ENCODE measurements at regions not wholly inside any gene's neighbourhood (a gene's known extent, or its start where the extent isn't known, plus 50 kb on each side); places are given as distances from the start of the nearest gene placed in this dataset.
"Not testable (repeated sequence)": the region's sequence is repeated elsewhere in the genome, so short reads cannot be mapped to it uniquely, and the experiment has no call there.

GRCh38 chr14:43568022-43568421 lies 939.1 kb downstream of the FSCB start:
- Histone ChIP-seq H3K9me3 (replicated peaks in 1 of 11) (no peaks in the 10 kb centered on the region), H3K9ac (no peak overlapping the region), H3K4me1 (no peaks in the 10 kb centered on the region; a peak in 1 of 20 replicates), H3K36me3 (no peaks in the 10 kb centered on the region), H3K4me3 (no peak overlapping the region), H4K20me1 (no peaks in the 10 kb centered on the region), H3K4me2 (no peak overlapping the region), H3K27ac (no peak overlapping the region), H3K27me3 (no peaks in the 10 kb centered on the region)
- TF ChIP-seq Cebpa-rat (IDR thresholded peaks at IDR 0.05), result no peak

- Histone ChIP-seq H3K4me2 (no peak overlapping the region), H3K36me3 (no peaks in the 10 kb centered on the region), H3K27ac (no peak overlapping the region), H3K4me3 (no peak overlapping the region), H3K9ac (no peak overlapping the region), H4K20me1 (no peaks in the 10 kb centered on the region), H3K27me3 (no peaks in the 10 kb centered on the region), H3K9me3 (replicated peaks in 1 of 11) (no peaks in the 10 kb centered on the region), H3K4me1 (no peaks in the 10 kb centered on the region)
- no peak for TF ChIP-seq Cebpa-rat (IDR thresholded peaks at IDR 0.05)
Measured at GRCh38 chr14:43548368-43548767, 958.7 kb downstream of the FSCB start.

- H3K4me3 ChIP-seq; H3K27me3 ChIP-seq; H3K4me1 ChIP-seq; H3K36me3 ChIP-seq; H3K9me3 ChIP-seq (replicated peaks in 1 of 11); H4K20me1 ChIP-seq; H3K4me2 ChIP-seq; H3K27ac ChIP-seq; H3K9ac ChIP-seq: not testable (repeated sequence)
Measured at GRCh38 chr14:43547596-43547995, 959.5 kb downstream of the FSCB start.

GRCh38 chr14:43541356-43541755 lies 965.7 kb downstream of the FSCB start:
- no peak for TF ChIP-seq Cebpa-rat (IDR thresholded peaks at IDR 0.05)
- no peaks in the 10 kb centered on the region for H3K36me3 ChIP-seq
- H3K4me3 ChIP-seq, result no peak overlapping the region
- no peak overlapping the region for H3K9ac ChIP-seq
- no peaks in the 10 kb centered on the region for H4K20me1 ChIP-seq
- H3K4me1 ChIP-seq, result no peaks in the 10 kb centered on the region
- no peak overlapping the region for H3K4me2 ChIP-seq
- H3K27me3 ChIP-seq, result no peaks in the 10 kb centered on the region
- no peaks in the 10 kb centered on the region for H3K9me3 ChIP-seq (replicated peaks in 1 of 11)
- H3K27ac ChIP-seq, result no peak overlapping the region

- Histone ChIP-seq H3K4me3 (no peak overlapping the region), H3K27ac (no peak overlapping the region), H3K27me3 (no peaks in the 10 kb centered on the region), H3K9ac (no peak overlapping the region), H3K4me1 (no peaks in the 10 kb centered on the region), H4K20me1 (no peaks in the 10 kb centered on the region), H3K36me3 (no peaks in the 10 kb centered on the region), H3K4me2 (no peak overlapping the region), H3K9me3 (replicated peaks in 1 of 11) (no peaks in the 10 kb centered on the region)
- no peak for TF ChIP-seq Cebpa-rat (IDR thresholded peaks at IDR 0.05)
Measured at GRCh38 chr14:43540948-43541347, 966.1 kb downstream of the FSCB start.

- TF ChIP-seq Cebpa-rat (IDR thresholded peaks at IDR 0.05), result no peak
- Histone ChIP-seq H3K27me3 (no peaks in the 10 kb centered on the region), H3K4me3 (no peak overlapping the region), H3K27ac (no peak overlapping the region), H4K20me1 (no peaks in the 10 kb centered on the region), H3K4me1 (no peaks in the 10 kb centered on the region), H3K9me3 (replicated peaks in 1 of 11) (peaks cover 0 to 15% (median 5%) of the 10 kb centered on the region in 11 experiments; a peak in 16 of 22 replicates), H3K36me3 (no peaks in the 10 kb centered on the region), H3K4me2 (no peak overlapping the region), H3K9ac (no peak overlapping the region)
Measured at GRCh38 chr14:43539210-43539609, 967.9 kb downstream of the FSCB start.

- Histone ChIP-seq H3K27me3 (no peaks in the 10 kb centered on the region), H3K4me1 (no peaks in the 10 kb centered on the region), H3K9me3 (replicated peaks in 1 of 11) (peaks cover 9 to 34% (median 22%) of the 10 kb centered on the region in 11 experiments; a peak in 19 of 22 replicates), H3K4me2 (no peak overlapping the region), H3K9ac (no peak overlapping the region), H3K4me3 (no peak overlapping the region), H3K36me3 (no peaks in the 10 kb centered on the region), H3K27ac (no peak overlapping the region), H4K20me1 (no peaks in the 10 kb centered on the region)
- no peak for TF ChIP-seq Cebpa-rat (IDR thresholded peaks at IDR 0.05)
Measured at GRCh38 chr14:43535231-43535838, 971.7 kb downstream of the FSCB start.

GRCh38 chr14:43532825-43533416 lies 974.2 kb downstream of the FSCB start:
- no peaks in the 10 kb centered on the region for H3K27me3 ChIP-seq
- H3K4me2 ChIP-seq, result no peak overlapping the region
- H3K4me1 ChIP-seq, result no peaks in the 10 kb centered on the region
- no peaks in the 10 kb centered on the region for H3K36me3 ChIP-seq
- no peaks in the 10 kb centered on the region for H4K20me1 ChIP-seq
- no peak overlapping the region for H3K4me3 ChIP-seq
- peaks cover 9 to 34% (median 22%) of the 10 kb centered on the region in 11 experiments; a peak in 19 of 22 replicates for H3K9me3 ChIP-seq (replicated peaks in 1 of 11)
- H3K27ac ChIP-seq, result no peak overlapping the region
- TF ChIP-seq Cebpa-rat (IDR thresholded peaks at IDR 0.05), result no peak
- H3K9ac ChIP-seq, result no peak overlapping the region

GRCh38 chr14:43528321-43528720 lies 978.8 kb downstream of the FSCB start:
- Histone ChIP-seq H3K27me3 (no peaks in the 10 kb centered on the region), H4K20me1 (no peaks in the 10 kb centered on the region), H3K27ac (no peak overlapping the region), H3K4me3 (no peak overlapping the region), H3K9ac (no peak overlapping the region), H3K36me3 (no peaks in the 10 kb centered on the region), H3K4me2 (no peak overlapping the region), H3K4me1 (no peaks in the 10 kb centered on the region), H3K9me3 (replicated peaks in 1 of 11) (peaks cover under 1 to 9% (median 7%) of the 10 kb centered on the region in 11 experiments; a peak in 14 of 22 replicates)
- TF ChIP-seq Cebpa-rat (IDR thresholded peaks at IDR 0.05), result no peak

GRCh38 chr14:43525658-43526057 lies 981.4 kb downstream of the FSCB start:
- TF ChIP-seq Cebpa-rat (IDR thresholded peaks at IDR 0.05), result no peak
- Histone ChIP-seq H3K4me1 (no peaks in the 10 kb centered on the region), H3K27me3 (no peaks in the 10 kb centered on the region), H3K9me3 (replicated peaks in 1 of 11) (no peaks in the 10 kb centered on the region), H4K20me1 (no peaks in the 10 kb centered on the region), H3K4me3 (no peak overlapping the region), H3K27ac (no peak overlapping the region), H3K9ac (no peak overlapping the region), H3K4me2 (no peak overlapping the region), H3K36me3 (no peaks in the 10 kb centered on the region)
